HG02884 (cell line): ENCODE measurements at regions not wholly inside any gene's neighbourhood (a gene's known extent, or its start where the extent isn't known, plus 50 kb on each side); places are given as distances from the start of the nearest gene placed in this dataset.
"Not testable (repeated sequence)": the region's sequence is repeated elsewhere in the genome, so short reads cannot be mapped to it uniquely, and the experiment has no call there.

Source experiments
- ATAC-seq: cut with Tn5 transposase; IDR thresholded peaks from one replicate; pipeline ENCODE4 v1.9.1; 2021; ENCODE audit warnings: mild to moderate bottlenecking, moderate library complexity; ENCODE audit not compliant: unreplicated experiment

GRCh38 chr6:8888468-8888867 lies 453.1 kb upstream of the SLC35B3 start:
- no peak for ATAC-seq

DNA sequence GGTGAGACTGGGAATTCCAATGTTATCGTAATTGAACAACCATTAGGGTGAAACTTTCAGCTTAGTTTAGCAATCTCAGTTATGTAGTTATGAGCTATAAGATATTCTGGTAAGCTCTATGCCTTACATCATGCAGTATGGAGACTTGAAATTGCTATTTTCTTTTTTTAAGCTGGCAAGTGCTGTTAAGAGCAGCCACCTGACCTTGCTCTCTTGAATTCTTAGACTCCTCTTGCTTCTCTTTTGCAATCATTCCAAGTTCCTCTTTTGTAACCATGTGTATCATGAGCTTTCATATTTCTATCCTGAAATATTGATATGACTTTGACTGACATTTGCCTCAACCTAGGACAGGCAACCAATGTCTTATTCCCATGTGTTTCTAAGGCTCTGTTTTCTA lies 446.3 kb upstream of the SLC35B3 start:
- ATAC-seq = no peak

DNA sequence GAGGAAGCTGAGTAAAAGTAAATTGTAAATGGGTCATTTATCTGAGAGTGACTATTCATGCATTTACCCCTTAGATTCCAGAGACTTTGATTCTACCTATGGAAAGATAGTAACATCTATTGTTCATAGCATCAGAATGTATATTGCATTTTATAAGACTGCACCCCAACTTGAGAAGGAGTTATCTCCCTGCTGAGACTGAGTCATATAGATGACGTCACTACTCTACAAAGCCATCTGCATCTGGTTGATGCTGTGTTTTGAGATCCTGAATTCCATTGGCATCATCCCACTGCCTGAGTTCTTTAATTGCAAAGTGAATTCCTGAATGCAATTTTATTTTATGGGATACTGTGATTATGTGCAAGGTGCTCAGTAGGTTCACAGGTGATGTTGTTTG lies 444.0 kb upstream of the SLC35B3 start:
- ATAC-seq = no peak

GRCh38 chr6:8875986-8876385 lies 440.6 kb upstream of the SLC35B3 start:
- no peak for ATAC-seq

DNA sequence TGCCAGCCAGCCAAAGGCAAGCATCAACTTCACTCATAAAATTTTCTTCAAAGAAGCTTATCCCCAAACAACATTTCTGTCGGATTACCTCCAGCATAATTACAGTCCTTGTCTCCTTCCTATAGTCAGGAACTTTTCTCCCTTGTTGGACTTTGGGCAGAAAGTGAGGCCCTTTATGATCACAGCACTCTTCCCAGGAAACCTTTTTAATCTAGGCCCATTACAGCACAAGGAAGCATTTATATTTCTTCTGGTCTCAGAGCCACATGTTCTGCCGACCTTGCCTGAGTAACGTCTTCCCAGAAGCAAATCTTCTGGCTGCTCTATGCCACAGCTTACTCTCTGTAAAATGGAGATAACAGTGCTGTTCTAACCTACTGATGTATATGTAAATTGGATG lies 437.2 kb upstream of the SLC35B3 start:
- ATAC-seq = no peak

- no peak for ATAC-seq
Observed at GRCh38 chr6:8865451-8865850, 430.1 kb upstream of the SLC35B3 start.

DNA sequence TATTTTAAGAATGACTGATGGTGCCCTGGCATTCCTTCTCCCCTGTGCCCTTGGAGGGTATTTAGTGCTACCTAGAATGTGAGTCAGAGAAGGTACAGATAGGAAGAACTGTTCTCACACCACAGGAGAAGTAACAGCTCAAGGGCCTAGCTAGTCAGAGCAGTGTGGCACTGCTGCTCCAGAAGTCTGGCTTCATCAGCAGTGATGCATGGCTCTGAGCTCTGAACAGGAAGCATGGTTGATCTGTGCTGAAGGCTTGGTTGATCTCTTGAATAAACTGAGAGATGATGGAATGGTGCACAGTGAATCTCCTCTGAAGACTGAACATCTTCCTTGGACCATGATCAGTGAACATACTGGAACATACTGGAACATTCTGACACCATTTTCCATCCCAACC lies 425.3 kb upstream of the SLC35B3 start:
- ATAC-seq = no peak

- no peak for ATAC-seq
Observed at GRCh38 chr6:8859501-8859900, 424.2 kb upstream of the SLC35B3 start.

DNA sequence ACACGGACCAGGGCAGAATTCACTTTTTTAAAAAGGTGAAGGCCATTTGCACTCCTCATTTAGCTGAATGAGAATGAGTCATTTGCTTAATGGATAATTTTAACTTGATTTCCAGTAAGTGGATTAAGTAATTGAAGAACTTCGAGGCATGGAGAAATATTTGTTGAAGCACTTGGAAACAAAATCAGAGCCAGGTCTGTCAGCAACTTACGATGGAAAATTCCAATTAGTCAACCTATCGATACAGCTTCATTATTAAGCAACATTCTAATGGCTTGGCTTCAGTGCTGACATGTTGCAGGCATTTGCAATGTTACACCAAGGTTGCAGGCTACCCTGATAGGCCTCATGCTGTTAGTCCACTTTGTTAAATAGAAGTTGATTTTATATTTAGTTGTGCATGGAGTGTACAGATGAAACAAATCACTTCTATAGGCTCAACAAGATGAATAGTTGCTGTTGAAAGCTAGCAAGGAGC lies 423.5 kb upstream of the SLC35B3 start:
- ATAC-seq = no peak

- ATAC-seq = no peak
Observed at GRCh38 chr6:8857160-8857559, 421.8 kb upstream of the SLC35B3 start.

GRCh38 chr6:8855411-8855810 lies 420.1 kb upstream of the SLC35B3 start:
- ATAC-seq = no peak

DNA sequence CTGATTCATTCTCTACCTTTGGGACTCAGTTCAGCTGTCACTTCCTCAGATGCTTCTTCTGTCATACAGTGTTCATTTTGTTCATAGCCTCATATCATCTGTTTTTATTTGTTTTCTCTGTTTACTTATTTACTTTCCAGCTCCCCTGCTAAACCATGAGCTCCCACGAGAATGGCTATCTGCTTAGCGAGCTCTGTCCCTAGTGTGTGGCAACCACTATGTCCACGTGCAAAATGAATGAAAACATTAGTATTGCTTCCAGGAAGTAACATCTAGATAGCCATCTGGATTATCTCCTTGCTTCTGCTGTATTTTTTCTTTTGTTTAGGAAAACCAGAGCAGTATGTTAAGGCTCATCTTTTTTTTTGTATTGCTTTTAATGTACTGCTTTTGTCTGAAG lies 417.0 kb upstream of the SLC35B3 start:
- no peak for ATAC-seq

DNA sequence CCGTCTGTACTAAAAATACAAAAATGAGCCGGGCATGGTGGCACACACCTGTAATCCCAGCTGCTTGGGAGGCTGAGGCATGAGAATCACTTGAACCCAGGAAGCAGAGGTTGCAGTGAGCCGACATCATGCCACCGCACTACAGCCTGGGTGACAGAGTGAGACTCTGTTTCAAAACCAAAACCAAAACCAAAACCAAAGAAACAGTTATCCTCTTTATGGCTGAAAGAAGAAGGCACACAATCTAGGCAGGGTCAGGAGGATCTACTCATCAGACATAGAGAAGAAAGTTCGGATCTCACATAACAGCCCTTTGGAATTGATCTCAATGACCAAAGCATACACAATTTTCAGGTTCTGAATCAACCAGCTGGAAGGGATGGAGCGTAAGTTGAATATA lies 411.3 kb upstream of the SLC35B3 start:
- ATAC-seq = not testable (repeated sequence)

DNA sequence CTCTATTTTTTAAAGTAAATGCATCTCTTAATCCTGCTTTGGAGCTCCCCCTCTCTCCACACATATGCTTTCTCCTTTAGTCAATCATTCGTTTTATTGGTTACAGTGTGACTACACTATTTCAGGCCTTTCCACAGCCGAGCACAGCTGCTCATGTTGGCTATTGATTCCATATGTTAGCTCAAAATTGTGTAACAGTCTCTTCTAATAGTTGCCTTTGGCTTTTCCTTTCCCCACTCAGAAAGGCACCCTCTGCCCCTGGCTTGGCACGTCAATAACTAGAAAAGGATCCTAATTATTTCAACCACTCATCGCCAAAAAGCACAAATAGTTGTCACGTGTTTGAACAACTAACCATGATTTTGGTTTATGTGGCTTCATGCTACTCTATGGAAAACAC lies 410.3 kb upstream of the SLC35B3 start:
- no peak for ATAC-seq

DNA sequence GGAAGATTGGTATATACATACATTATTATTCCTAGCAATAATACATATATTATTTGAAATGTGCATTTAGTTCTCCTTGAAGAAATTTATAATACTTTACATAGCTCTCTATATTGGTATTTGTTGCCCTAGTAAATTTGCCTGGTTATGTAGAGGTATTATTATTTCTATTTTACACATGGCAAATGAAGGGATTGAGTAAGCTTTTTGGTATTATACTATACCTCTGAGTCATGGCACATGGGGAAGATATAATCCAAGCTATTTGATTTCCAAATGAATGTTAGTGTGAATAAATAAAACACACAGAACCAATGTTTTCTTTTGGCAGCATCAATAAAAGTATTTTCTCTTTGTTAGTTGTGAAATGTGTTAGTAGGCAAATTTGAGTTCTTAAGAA lies 409.6 kb upstream of the SLC35B3 start:
- ATAC-seq = no peak

DNA sequence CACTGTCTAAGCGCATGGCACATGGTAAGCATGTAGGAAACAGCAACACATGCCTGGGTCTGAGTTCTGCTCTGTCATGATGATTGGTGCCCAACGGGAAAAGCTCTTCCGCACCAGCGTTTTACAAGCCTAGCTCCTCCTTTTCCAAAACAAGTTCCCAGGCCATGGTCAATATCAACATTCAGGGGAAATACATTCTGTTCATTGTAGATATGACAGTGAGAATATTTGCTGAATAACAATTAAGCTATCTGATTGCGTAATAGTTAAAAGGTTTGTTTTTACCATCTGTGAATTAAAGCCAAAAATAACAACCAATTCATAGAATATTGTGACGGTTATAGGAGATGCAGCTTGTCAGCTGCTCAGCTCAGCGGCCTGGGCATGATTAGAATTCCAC lies 404.3 kb upstream of the SLC35B3 start:
- no peak for ATAC-seq

DNA sequence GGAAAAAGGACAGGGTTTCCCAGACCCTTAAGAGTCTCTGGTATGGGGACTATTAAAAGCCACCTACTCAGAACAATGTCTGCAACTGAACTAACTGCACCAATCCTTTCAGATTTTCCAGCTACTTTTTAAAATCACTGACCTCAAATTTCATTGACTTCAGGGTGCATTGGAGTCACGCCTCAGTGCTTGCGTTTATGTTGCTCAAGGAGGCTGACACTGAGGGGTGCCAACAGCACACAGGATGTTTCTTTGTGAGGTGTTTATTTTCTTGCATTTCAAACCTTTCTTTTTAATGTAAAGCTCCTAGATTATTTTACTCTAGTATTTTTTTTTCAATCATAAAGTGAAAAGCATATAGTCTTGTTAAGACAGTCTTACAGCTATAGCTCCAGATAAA lies 402.0 kb upstream of the SLC35B3 start:
- ATAC-seq = no peak

DNA sequence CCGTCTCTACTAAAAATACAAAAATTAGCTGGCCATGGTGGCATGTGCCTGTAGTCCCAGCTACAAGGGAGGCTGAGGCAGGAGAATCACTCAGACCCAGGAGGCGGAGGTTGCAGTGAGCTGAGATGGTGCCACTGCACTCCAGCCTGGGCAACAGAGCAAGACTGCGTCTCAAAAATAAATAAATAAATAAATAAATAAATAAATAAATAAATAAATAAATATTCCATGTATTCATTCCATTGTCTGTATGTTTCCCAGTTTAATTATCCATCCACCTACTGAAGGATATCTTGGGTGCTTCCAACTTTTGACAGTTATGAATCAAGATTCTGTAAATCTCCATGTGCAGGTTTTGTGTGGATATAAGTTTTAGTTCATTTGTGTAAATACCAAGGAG lies 397.4 kb upstream of the SLC35B3 start:
- not testable (repeated sequence) for ATAC-seq

GRCh38 chr6:8831366-8832152 lies 396.2 kb upstream of the SLC35B3 start:
- no peak for ATAC-seq

GRCh38 chr6:8830794-8831193 lies 395.4 kb upstream of the SLC35B3 start:
- no peak for ATAC-seq

DNA sequence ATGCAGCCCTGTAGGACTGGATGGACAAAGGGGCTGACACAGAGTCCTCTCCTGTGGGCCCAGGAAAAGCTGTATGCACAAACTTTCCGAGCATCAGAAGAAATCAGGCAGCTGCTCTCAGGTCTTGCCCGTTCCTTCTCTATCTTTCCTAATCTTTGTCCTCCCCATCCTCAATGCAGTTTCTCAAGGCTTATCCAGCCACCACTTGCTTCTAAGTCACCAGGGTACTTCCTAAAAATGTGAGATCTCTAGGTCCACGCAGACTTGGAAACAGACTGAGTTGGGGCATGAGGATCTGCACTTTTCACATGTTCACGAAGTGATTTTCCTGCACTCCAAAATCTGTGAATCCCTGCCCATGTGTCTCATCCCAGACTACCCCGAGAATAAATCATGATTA lies 394.5 kb upstream of the SLC35B3 start:
- ATAC-seq = no peak

- no peak for ATAC-seq
Observed at GRCh38 chr6:8829296-8829695, 394.0 kb upstream of the SLC35B3 start.

- no peak for ATAC-seq
Observed at GRCh38 chr6:8828376-8828775, 393.0 kb upstream of the SLC35B3 start.
